Esophagus squamous epithelium (tissue), 5 donors: ENCODE measurements at regions not wholly inside any gene's neighbourhood (a gene's known extent, or its start where the extent isn't known, plus 50 kb on each side); places are given as distances from the start of the nearest gene placed in this dataset.
A peak's percentile ranks its signal among the peaks of the same experiment; 100 is the strongest.
"Not testable (repeated sequence)": the region's sequence is repeated elsewhere in the genome, so short reads cannot be mapped to it uniquely, and the experiment has no call there.

ENCODE experiments used
- DNase-seq: peaks from one replicate; lab custom pipeline; 2025; lab: John Stamatoyannopoulos, UW
- H3K27ac ChIP-seq, 4 donors: fragments of 200-600 bp; sonication (generic); one replicate each; pipeline ENCODE4 v1.5.1; 2016 to 2019; ENCODE audit warnings: mild to moderate bottlenecking in 1 of 4
- H3K27me3 ChIP-seq, 4 donors: fragments of 200-600 bp; sonication (generic); 1 replicate in 3 of 4; 2 replicates in 1 of 4; pipeline versions ENCODE4 v1.5.1 to v1.6.0; 2017 to 2021; ENCODE audit warnings: antibody characterized with exemption in 1 of 4
- H3K36me3 ChIP-seq, 3 donors: fragments of 200-600 bp; sonication (generic); one replicate each; pipeline ENCODE4 v1.5.1; 2016 to 2019
- H3K4me1 ChIP-seq, 3 donors: fragments of 200-600 bp; sonication (generic); one replicate each; pipeline ENCODE4 v1.5.1; 2017 to 2019
- H3K4me3 ChIP-seq, 4 donors: fragments of 200-600 bp; sonication (generic); 1 replicate in 3 of 4; 2 replicates in 1 of 4; pipeline ENCODE4 v1.5.1; 2016 to 2019; ENCODE audit warnings: mild to moderate bottlenecking in 2 of 4, moderate library complexity in 1 of 4
- H3K9me3 ChIP-seq, 3 donors: fragments of 200-600 bp; sonication (generic); one replicate each; pipeline ENCODE4 v1.5.1; 2016 to 2019
- CTCF ChIP-seq, 6 experiments: fragments of 450-650 bp in 4 of 6; fragments of 200-600 bp in 2 of 6; sonication (generic) in 2 of 6; IDR thresholded peaks; one replicate each; pipeline ENCODE4 v1.5.1; 2016 to 2019; ENCODE audit warnings: antibody characterized with exemption in 6 of 6, mild to moderate bottlenecking in 4 of 6, moderate library complexity in 4 of 6
- POLR2A ChIP-seq, 4 donors: fragments of 450-650 bp; IDR thresholded peaks; one replicate each; pipeline ENCODE4 v1.6.1; 2017; ENCODE audit warnings: antibody characterized with exemption in 4 of 4, mild to moderate bottlenecking in 4 of 4, moderate library complexity in 3 of 4
- WGBS, 2 donors: methylation state at CpG; one replicate each; pipeline ENCODE4 v1.1.5; 2018; 5-methylcytosine and 5-hydroxymethylcytosine counted together
- intact Hi-C: fragments of 100-400 bp; cut with DNase I; formaldehyde crosslinking; loops from one replicate; pipeline ENCODE4 v1.15.0; 2022
- donor health status: DM: yes; HTN: yes; CAD: no.

- no peaks in the 10 kb centered on the region for H3K27me3 ChIP-seq
- H3K4me1 ChIP-seq = peaks cover 0 to 21% (median 0%) of the 10 kb centered on the region in 3 donors
- H3K27ac ChIP-seq = peak overlapping the region in 3 of 4 donors; percentile 16 to 57 (median 21)
- DNase-seq = no peak
- peaks cover 0 to 9% (median 0%) of the 10 kb centered on the region in 3 donors for H3K9me3 ChIP-seq
- TF ChIP-seq CTCF (IDR thresholded peaks at IDR 0.05) = no peak
- no peak for TF ChIP-seq POLR2A (IDR thresholded peaks at IDR 0.05)
- H3K4me3 ChIP-seq = no peak overlapping the region
- 73 to 87% methylated on average over 1 of the region's 1 CpG for WGBS, 2 donors
- intact Hi-C loops = no loop called here
- no peaks in the 10 kb centered on the region for H3K36me3 ChIP-seq
These were observed 387.0 kb downstream of the USP25 start for GRCh38 chr21:16116798-16117197.

- no peak for DNase-seq
- Histone ChIP-seq H3K9me3 (peaks cover 0 to 9% (median 0%) of the 10 kb centered on the region in 3 donors), H3K36me3 (no peaks in the 10 kb centered on the region), H3K27me3 (no peaks in the 10 kb centered on the region), H3K4me1 (peaks cover 0 to 21% (median 0%) of the 10 kb centered on the region in 3 donors), H3K27ac (peak overlapping the region in 3 of 4 donors; percentile 16 to 57 (median 50)), H3K4me3 (peak overlapping the region in 1 of 4 donors; percentile 46)
- 64 to 72% methylated on average over 4 of the region's 4 CpGs for WGBS, 2 donors
- intact Hi-C loops = no loop called here
- TF ChIP-seq CTCF (IDR thresholded peaks at IDR 0.05) (no peak), POLR2A (IDR thresholded peaks at IDR 0.05) (no peak)
These were observed 387.5 kb downstream of the USP25 start for GRCh38 chr21:16117331-16117730.

- intact Hi-C loops = no loop called here
- WGBS, 2 donors = 36 to 45% methylated on average over 8 of the region's 8 CpGs
- Histone ChIP-seq H3K27me3 (no peaks in the 10 kb centered on the region), H3K27ac (peak overlapping the region in 3 of 4 donors; percentile 50 to 57 (median 54)), H3K4me1 (peaks cover 0 to 15% (median 0%) of the 10 kb centered on the region in 3 donors), H3K9me3 (peaks cover 0 to 9% (median 0%) of the 10 kb centered on the region in 3 donors), H3K4me3 (peak overlapping the region in 1 of 4 donors; percentile 46), H3K36me3 (no peaks in the 10 kb centered on the region)
- TF ChIP-seq POLR2A (IDR thresholded peaks at IDR 0.05) = no peak
- TF ChIP-seq CTCF (IDR thresholded peaks at IDR 0.05) = no peak
- DNase-seq = no peak
These were observed 388.2 kb downstream of the USP25 start for GRCh38 chr21:16117851-16118590.

GRCh38 chr21:16124378-16125138 lies 394.8 kb downstream of the USP25 start:
- Histone ChIP-seq H3K4me3 (peak overlapping the region in 1 of 4 donors; percentile 12), H3K9me3 (peaks cover 0 to 4% (median 0%) of the 10 kb centered on the region in 3 donors), H3K4me1 (peaks cover 0 to 13% (median 6%) of the 10 kb centered on the region in 3 donors), H3K27me3 (no peaks in the 10 kb centered on the region), H3K36me3 (no peaks in the 10 kb centered on the region), H3K27ac (peak overlapping the region in 2 of 4 donors; percentile 17 to 32)
- TF ChIP-seq CTCF (IDR thresholded peaks at IDR 0.05) (no peak), POLR2A (IDR thresholded peaks at IDR 0.05) (no peak)
- intact Hi-C loops = no loop called here
- DNase-seq = no peak
- WGBS, 2 donors = 55 to 61% methylated on average over 5 of the region's 5 CpGs

GRCh38 chr21:16125274-16125673 lies 395.5 kb downstream of the USP25 start:
- 56 to 64% methylated on average over 6 of the region's 6 CpGs for WGBS, 2 donors
- no peak for DNase-seq
- H3K4me1 ChIP-seq = peaks cover 0 to 13% (median 6%) of the 10 kb centered on the region in 3 donors
- TF ChIP-seq POLR2A (IDR thresholded peaks at IDR 0.05) = no peak
- no peak for TF ChIP-seq CTCF (IDR thresholded peaks at IDR 0.05)
- H3K36me3 ChIP-seq = no peaks in the 10 kb centered on the region
- no peaks in the 10 kb centered on the region for H3K27me3 ChIP-seq
- intact Hi-C loops = no loop called here
- peaks cover 0 to 4% (median 0%) of the 10 kb centered on the region in 3 donors for H3K9me3 ChIP-seq
- H3K27ac ChIP-seq = peak overlapping the region in 1 of 4 donors; percentile 32
- no peak overlapping the region for H3K4me3 ChIP-seq

GRCh38 chr21:16132453-16132852 lies 402.7 kb downstream of the USP25 start:
- H3K9me3 ChIP-seq, H3K36me3 ChIP-seq, DNase-seq, H3K4me1 ChIP-seq, H3K27ac ChIP-seq, intact Hi-C loops, H3K4me3 ChIP-seq, H3K27me3 ChIP-seq: not testable (repeated sequence)
- WGBS, 2 donors = 83 to 95% methylated on average over 5 to 7 of the region's 8 CpGs
